GM12878 (cell line): ENCODE measurements at regions not wholly inside any gene's neighbourhood (a gene's known extent, or its start where the extent isn't known, plus 50 kb on each side); places are given as distances from the start of the nearest gene placed in this dataset.

Experiments used
- ATAC-seq: fragments of 200-7000 bp; cut with Tn5 transposase; 3 replicates; pipeline ENCODE4 v1.9.1; 2020; ENCODE audit warnings: mild to moderate bottlenecking, moderate library complexity
- BruUV-seq: library from RNA; stranded (reverse); fragments of 400-500 nt; replicated peaks from 2 replicates; lab custom pipeline; 2021; lab: Mats Ljungman, UMichigan
- CTCF ChIA-PET: fragments of 300-600 bp; sonication (Branson Sonifier 250); formaldehyde crosslinking; extraction: SDS; loops from one replicate; lab custom pipeline; 2021; ENCODE audit warnings: inconsistent platforms; lab: Yijun Ruan, JAX
- POLR2A ChIA-PET: fragments of 350-600 bp; formaldehyde crosslinking; extraction: SDS; loops from one replicate; lab custom pipeline; 2021; ENCODE audit warnings: inconsistent platforms; lab: Charles Lee
- RAD21 ChIA-PET: fragments of 300-600 bp; sonication (Branson Sonifier 250); formaldehyde crosslinking; loops from one replicate; lab custom pipeline; 2023; ENCODE audit warnings: antibody characterized with exemption; ENCODE audit not compliant: unreplicated experiment; lab: Charles Lee
- SMC1A ChIA-PET: fragments of 300-600 bp; sonication (Branson Sonifier 250); formaldehyde crosslinking; loops from one replicate; lab custom pipeline; 2023; ENCODE audit not compliant: unreplicated experiment, uncharacterized antibody; lab: Charles Lee
- DNase-seq: peaks from one replicate; pipeline ENCODE4 v3.0.0-alpha.2; 2011; ENCODE audit warnings: low read depth, low spot score
- FAIRE-seq: peaks from 3 replicates; lab custom pipeline; 2011; peaks lifted over from hg19 to GRCh38; lab: Jason Lieb, UNC
- H2AFZ ChIP-seq: 2 replicates; pipeline ENCODE4 v1.6.0; 2011; ENCODE audit warnings: low read depth, low read length, control low read depth; ENCODE audit not compliant: control insufficient read depth
- H3K27ac ChIP-seq: 2 replicates; pipeline ENCODE4 v1.5.1; 2011; ENCODE audit warnings: control low read depth; ENCODE audit not compliant: control insufficient read depth, insufficient read depth
- H3K27me3 ChIP-seq, 2 experiments: replicated peaks in 1 of 2; 2 replicates each; pipeline versions ENCODE4 v1.6.0 to v1.6.1; 2011; ENCODE audit warnings: low read length in 1 of 2; ENCODE audit not compliant: control insufficient read depth in 2 of 2, insufficient read depth in 2 of 2
- H3K36me3 ChIP-seq, 2 experiments: 2 replicates each; pipeline ENCODE4 v1.5.1; 2011; ENCODE audit warnings: low read length in 1 of 2; ENCODE audit not compliant: control insufficient read depth in 2 of 2, insufficient read depth in 2 of 2
- H3K4me1 ChIP-seq: 2 replicates; pipeline ENCODE4 v1.6.1; 2011; ENCODE audit warnings: mild to moderate bottlenecking, low read length, moderate library complexity, mixed read lengths; ENCODE audit not compliant: control insufficient read depth, insufficient read depth
- H3K4me2 ChIP-seq: 2 replicates; pipeline ENCODE4 v1.6.0; 2011; ENCODE audit warnings: control low read depth; ENCODE audit not compliant: control insufficient read depth, insufficient read depth
- H3K4me3 ChIP-seq: fragments of 200-600 bp; sonication (generic); 2 replicates; pipeline ENCODE4 v1.5.1; 2016
- H3K79me2 ChIP-seq: 2 replicates; pipeline ENCODE4 v1.6.0; 2011; ENCODE audit warnings: low read length; ENCODE audit not compliant: control insufficient read depth, insufficient read depth
- H3K9ac ChIP-seq: 2 replicates; pipeline ENCODE4 v1.8.0; 2011; ENCODE audit warnings: low read length, control low read depth, mixed read lengths; ENCODE audit not compliant: control insufficient read depth, insufficient read depth
- H3K9me3 ChIP-seq: replicated peaks from 3 replicates; pipeline ENCODE4 v1.5.1; 2011; ENCODE audit warnings: mild to moderate bottlenecking, low read length; ENCODE audit not compliant: control insufficient read depth, insufficient read depth
- H4K20me1 ChIP-seq: 2 replicates; pipeline ENCODE4 v1.6.0; 2011; ENCODE audit not compliant: control insufficient read depth, insufficient read depth
- CTCF ChIP-seq, 3 experiments: IDR thresholded peaks in 2 of 3; conservative IDR thresholded peaks in 1 of 3; 2 replicates each; pipeline ENCODE4 v1.5.1; 2011; ENCODE audit warnings: low read depth in 3 of 3, low read length in 3 of 3, mild to moderate bottlenecking in 3 of 3, control low read depth in 2 of 3, moderate library complexity in 2 of 3, inconsistent platforms in 1 of 3, mixed read lengths in 1 of 3; ENCODE audit not compliant: control insufficient read depth in 2 of 3, insufficient read depth in 1 of 3; ENCODE audit errors: extremely low read depth in 1 of 3
- FOXM1 ChIP-seq: IDR thresholded peaks from 2 replicates; pipeline ENCODE4 v1.6.1; 2012; ENCODE audit warnings: low read depth, mild to moderate bottlenecking, inconsistent platforms, low read length, moderate library complexity
- IRF3 ChIP-seq: fragments of 450-650 bp; IDR thresholded peaks from 2 replicates; pipeline ENCODE4 v1.6.1; 2014; ENCODE audit warnings: mild to moderate bottlenecking
- IRF4 ChIP-seq: IDR thresholded peaks from 2 replicates; pipeline ENCODE4 v1.6.1; 2011; ENCODE audit warnings: low read depth, low read length
- KAT2A ChIP-seq: conservative IDR thresholded peaks from 2 replicates; pipeline ENCODE4 v1.6.1; 2011; ENCODE audit warnings: low read depth, low read length; ENCODE audit not compliant: control insufficient read depth
- NR2C2 ChIP-seq: IDR thresholded peaks from 2 replicates; pipeline ENCODE4 v1.6.1; 2011; ENCODE audit warnings: borderline replicate concordance, low read depth; ENCODE audit not compliant: control insufficient read depth, insufficient read length
- REST ChIP-seq: IDR thresholded peaks from 2 replicates; pipeline ENCODE4 v1.6.1; 2012; ENCODE audit warnings: mild to moderate bottlenecking, low read depth, low read length
- SKIL ChIP-seq: fragments of 450-650 bp; IDR thresholded peaks from 2 replicates; pipeline ENCODE4 v1.6.1; 2017; ENCODE audit warnings: mild to moderate bottlenecking, low read depth, inconsistent platforms; ENCODE audit not compliant: poor library complexity, severe bottlenecking
- SMARCA5 ChIP-seq: fragments of 450-650 bp; IDR thresholded peaks from 2 replicates; pipeline ENCODE4 v1.6.1; 2017; ENCODE audit warnings: mild to moderate bottlenecking
- SUPT20H ChIP-seq: IDR thresholded peaks from 2 replicates; pipeline ENCODE4 v1.6.1; 2011; ENCODE audit warnings: low read depth, mild to moderate bottlenecking, low read length, moderate library complexity, borderline replicate concordance; ENCODE audit not compliant: control insufficient read depth
- TCF3 ChIP-seq: IDR thresholded peaks from 2 replicates; pipeline ENCODE4 v1.6.1; 2012; ENCODE audit warnings: low read depth, mild to moderate bottlenecking, low read length, borderline replicate concordance; ENCODE audit not compliant: insufficient read depth
- YY1 ChIP-seq: IDR thresholded peaks from 2 replicates; pipeline ENCODE4 v1.6.1; 2011; ENCODE audit warnings: low read depth, mild to moderate bottlenecking, low read length
- ZNF384 ChIP-seq: IDR thresholded peaks from 2 replicates; pipeline ENCODE4 v1.6.1; 2012; ENCODE audit warnings: low read depth, mild to moderate bottlenecking, low read length, improper control_type of control experiment, borderline replicate concordance
- WGBS: methylation state at CpG from one replicate; pipeline ENCODE4 v1.1.6; 2016; ENCODE audit warnings: low lambda C conversion rate; ENCODE audit not compliant: insufficient replicate concordance, insufficient coverage; ENCODE audit errors: missing lambda C conversion rate; 5-methylcytosine and 5-hydroxymethylcytosine counted together
- in situ Hi-C: fragments of 300-500 bp; cut with MboI; formaldehyde crosslinking; loops from 9 replicates; pipeline ENCODE4 v1.14.3; 2018; ENCODE audit warnings: mixed read lengths
- intact Hi-C: fragments of 100-400 bp; cut with micrococcal nuclease; formaldehyde crosslinking; loops from one replicate; pipeline ENCODE4 v1.14.2; 2022; ENCODE audit not compliant: unreplicated experiment

- Histone ChIP-seq H3K79me2 (no peaks in the 10 kb centered on the region), H3K27ac (no peak overlapping the region), H3K36me3 (no peaks in the 10 kb centered on the region), H4K20me1 (peaks cover 3% of the 10 kb centered on the region; the same call in 1 of the 2 replicates), H3K9ac (no peak overlapping the region), H3K9me3 (no peaks in the 10 kb centered on the region), H3K4me3 (no peak overlapping the region), H3K4me2 (no peak overlapping the region), H3K27me3 (peaks cover 0 to 3% of the 10 kb centered on the region in 2 experiments; a peak in 2 of 4 replicates), H2AFZ (no peak overlapping the region), H3K4me1 (no peaks in the 10 kb centered on the region)
- ChIA-PET CTCF (no interaction called here), SMC1A (interaction anchor here (1.1 kb wide), 1 partner anchor 13 kb away, joined by 3 read pairs; no protein-coding TSS in a partner anchor), RAD21 (interaction anchor here (0.6 kb wide), 1 partner anchor 846 kb away, joined by 3 read pairs; no protein-coding TSS in a partner anchor), POLR2A (no interaction called here)
- no TSS peak for BruUV-seq
- in situ Hi-C loops, result no loop called here
- WGBS, result 17% methylated on average over 10 of the region's 10 CpGs
- no peak for DNase-seq
- TF ChIP-seq SMARCA5, result no peak
- no peak for TF ChIP-seq SKIL
- TF ChIP-seq YY1, result no peak
- no peak for TF ChIP-seq ZNF384
- TF ChIP-seq TCF3, result no peak
- no peak for TF ChIP-seq NR2C2
- TF ChIP-seq REST, result no peak
- TF ChIP-seq KAT2A, result no peak
- no peak for TF ChIP-seq CTCF (IDR thresholded peaks at IDR 0.05 in 2 of 3, conservative IDR thresholded peaks at IDR 0.05 in 1 of 3; ENCODE audit: control insufficient read depth in 2 of 3, extremely low read depth in 1 of 3, insufficient read depth in 1 of 3, low read depth in 3 of 3, low read length in 3 of 3)
- no peak for TF ChIP-seq IRF4
- no peak for TF ChIP-seq IRF3
- TF ChIP-seq FOXM1, result no peak
- no peak for TF ChIP-seq SUPT20H
- intact Hi-C loops, result no loop called here
- ATAC-seq, result no peak
- no peak for FAIRE-seq
Measured at GRCh38 chr10:71053169-71053895, 159.0 kb upstream of the UNC5B start.
